Right ventricle myocardium inferior (tissue), 1 donor: ENCODE measurements at regions not wholly inside any gene's neighbourhood (a gene's known extent, or its start where the extent isn't known, plus 50 kb on each side); places are given as distances from the start of the nearest gene placed in this dataset.
A peak's percentile ranks its signal among the peaks of the same experiment; 100 is the strongest.

ENCODE experiments used
- ATAC-seq: fragments of 200-7000 bp; cut with Tn5 transposase; one replicate; pipeline ENCODE4 v1.9.1; 2020; ENCODE audit warnings: mild to moderate bottlenecking, moderate library complexity
- DNase-seq: peaks from one replicate; pipeline ENCODE4 v3.0.0; 2021; ENCODE audit errors: missing footprints
- intact Hi-C: fragments of 100-400 bp; cut with DNase I; formaldehyde crosslinking; loops from one replicate; pipeline ENCODE4 v1.11.0; 2022
- donor health status: DM: no; HTN: yes; CAD: no; lungs with severe emphysema.

DNA sequence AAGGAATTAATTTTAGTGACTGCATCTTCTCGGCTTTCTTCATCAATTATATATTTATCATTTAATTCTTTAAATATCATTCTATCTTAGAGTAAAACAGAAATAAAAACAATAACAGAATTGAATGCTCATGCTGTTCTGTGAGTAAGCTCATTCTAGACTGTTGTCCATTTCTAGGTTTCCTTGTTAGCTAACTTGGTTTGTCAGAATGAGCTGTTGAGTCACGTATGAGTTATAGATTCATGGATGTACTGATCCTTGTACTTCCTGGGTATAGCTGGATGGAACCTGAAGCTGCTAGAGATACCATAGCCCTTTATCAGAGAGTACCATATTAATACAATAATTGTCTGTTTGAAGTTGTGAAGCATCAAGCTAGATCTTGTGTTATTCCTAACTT, 515.3 kb downstream of the TENT5A start:
- ATAC-seq (no peak), DNase-seq (no peak)
- intact Hi-C loops: no loop called here

DNA sequence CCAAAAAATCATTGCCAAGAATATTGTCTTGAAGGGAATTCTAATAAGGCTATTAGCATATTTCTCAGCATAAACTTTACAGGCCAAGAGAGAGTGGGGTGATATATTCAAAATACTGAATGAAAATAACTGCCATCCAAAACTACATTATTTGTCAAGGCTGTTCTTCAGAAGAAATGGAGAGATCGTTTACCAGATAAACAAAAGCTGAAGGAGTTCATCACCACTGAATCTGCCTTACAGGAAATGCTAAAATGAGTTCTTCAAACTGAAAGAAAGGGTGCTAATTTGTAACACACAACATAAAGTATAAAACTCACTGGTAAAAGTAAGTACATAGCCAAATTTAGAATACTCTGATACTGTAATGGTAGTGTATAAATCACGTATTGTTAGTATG, 517.0 kb downstream of the TENT5A start:
- DNase-seq: no peak
- no peak for ATAC-seq
- intact Hi-C loops: no loop called here

GRCh38 chr6:81233990-81234389, 518.5 kb downstream of the TENT5A start:
- ATAC-seq: no peak
- DNase-seq: no peak
- intact Hi-C loops: no loop called here

DNA sequence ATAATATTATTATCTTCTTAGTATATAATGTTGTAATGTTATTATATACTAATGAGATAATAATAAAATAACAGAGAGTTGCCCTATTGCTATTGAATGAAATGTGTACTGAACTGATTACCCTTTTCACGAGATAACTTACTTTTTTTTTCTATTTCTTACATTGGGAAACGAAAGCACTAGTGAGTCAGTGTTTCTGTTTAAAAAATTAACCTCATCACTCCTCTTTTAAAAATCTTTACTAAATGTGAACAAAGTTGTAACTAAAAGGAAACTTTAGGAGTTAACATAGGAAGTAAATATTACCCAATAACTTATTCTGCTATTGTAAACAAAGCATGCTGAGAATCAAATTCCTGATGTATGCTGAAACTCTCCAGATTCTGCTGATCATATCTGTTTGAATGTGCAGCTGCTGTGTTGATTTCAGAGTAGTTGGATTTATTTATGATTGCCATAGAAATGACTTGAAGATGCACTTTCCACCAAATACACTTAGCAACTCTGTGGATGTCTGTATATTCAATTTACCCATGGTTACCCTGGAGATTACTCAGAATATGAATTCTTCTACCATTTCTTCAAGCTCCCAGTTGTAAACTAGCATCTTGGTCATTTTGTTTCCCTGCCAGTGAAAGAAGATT, 523.4 kb downstream of the TENT5A start:
- no peak for DNase-seq
- ATAC-seq: no peak
- intact Hi-C loops: no loop called here

DNA sequence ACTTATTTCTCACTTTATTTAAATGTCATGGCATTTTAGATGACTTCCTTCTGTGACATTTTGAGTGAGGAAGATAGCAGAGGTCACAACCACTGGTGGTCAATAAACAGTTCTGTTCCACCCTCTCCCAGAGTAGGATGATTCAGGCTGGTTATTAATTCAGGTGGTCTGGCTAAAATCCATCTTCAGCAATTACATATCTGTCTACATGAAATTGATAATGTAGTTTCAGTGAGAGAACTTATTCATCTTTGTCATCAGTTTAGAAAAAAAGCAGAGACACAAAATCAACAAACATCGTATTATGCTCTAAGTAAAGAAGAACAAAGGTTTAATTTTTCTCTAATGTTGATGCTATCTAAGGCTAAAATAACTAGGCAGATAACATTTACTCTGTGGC, 525.5 kb downstream of the TENT5A start:
- intact Hi-C loops: no loop called here
- ATAC-seq (no peak), DNase-seq (no peak)

DNA sequence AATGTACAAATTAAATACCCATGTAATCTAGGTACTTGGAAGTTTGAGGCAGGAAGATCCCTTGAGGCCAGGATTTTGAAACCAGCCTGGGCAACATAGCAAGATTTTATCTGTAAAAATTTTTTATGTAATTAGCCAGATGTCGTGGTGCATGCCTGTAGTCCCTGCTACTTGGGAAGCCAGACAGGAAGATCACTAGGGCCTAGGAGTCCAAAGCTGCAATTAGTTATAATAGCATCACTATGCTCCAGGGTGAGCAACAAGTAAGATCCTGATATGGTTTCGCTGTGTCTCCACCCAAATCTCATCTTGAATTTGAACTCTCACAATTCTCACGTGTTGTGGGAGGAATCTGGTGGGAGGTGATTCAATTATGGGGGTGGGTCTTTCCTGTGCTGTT, 535.8 kb downstream of the TENT5A start:
- ATAC-seq (no peak), DNase-seq (no peak)
- intact Hi-C loops: no loop called here

GRCh38 chr6:81215092-81215432, 537.4 kb downstream of the TENT5A start:
- intact Hi-C loops: no loop called here
- ATAC-seq (no peak), DNase-seq (no peak)

GRCh38 chr6:81214414-81215091, 537.9 kb downstream of the TENT5A start:
- no peak for ATAC-seq
- intact Hi-C loops: no loop called here
- DNase-seq: no peak

- DNase-seq (no peak), ATAC-seq (no peak)
- intact Hi-C loops: no loop called here
Observed at GRCh38 chr6:81204731-81205130, 547.8 kb downstream of the TENT5A start.

DNA sequence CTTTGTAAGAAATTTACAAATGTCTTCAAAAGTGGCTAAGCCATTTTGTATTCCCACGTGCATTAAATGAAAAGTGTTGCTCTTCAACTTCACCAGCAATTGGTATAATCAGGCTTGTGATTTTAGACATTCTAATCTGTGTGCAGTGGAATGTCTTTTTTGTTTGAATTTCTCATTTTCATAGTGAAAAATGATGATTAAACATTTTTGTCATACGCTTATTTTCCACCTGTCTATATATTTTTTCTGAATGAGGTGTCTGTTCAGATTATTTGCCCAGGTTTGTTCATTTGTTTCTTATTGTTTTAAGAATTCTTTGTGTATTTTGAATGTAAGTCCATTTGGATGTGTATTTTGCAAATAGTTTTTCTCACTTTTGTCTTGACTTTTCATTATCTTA, 558.1 kb downstream of the TENT5A start:
- no peak for DNase-seq
- intact Hi-C loops: no loop called here

DNA sequence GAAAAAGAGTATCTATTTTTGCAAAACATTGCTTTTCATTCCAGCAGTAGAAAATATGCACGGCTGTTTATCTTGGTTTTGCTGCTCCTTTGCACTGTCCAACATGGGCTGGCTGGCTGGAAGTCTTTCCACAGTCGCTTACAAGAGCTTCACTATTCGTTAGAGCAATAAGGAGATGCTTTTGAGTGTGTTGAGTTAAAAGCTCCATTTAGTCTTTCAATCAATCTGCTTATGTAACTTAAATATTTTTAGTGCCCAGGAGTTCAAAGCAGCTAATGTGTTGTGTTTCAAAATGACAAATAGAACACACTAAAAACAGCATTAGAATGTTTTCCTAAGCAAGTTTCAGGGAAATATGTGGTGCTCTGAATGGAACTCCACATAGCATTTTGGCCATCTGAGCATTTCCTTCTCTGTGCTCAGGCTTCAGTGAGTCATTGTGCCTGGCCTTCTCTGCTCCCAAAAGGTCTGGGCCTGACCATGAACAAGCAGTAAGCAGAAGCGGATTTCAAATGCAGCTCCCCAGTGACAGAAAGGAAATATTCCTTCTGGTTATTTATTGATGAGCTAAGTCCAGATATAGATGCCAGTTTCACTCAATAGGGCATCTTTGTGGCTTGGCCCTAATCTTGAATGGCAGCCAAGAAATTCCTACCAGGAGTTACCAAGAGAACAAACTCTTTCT, 580.3 kb downstream of the TENT5A start:
- ATAC-seq (peak; percentile 92), DNase-seq (peak; percentile 41)
- intact Hi-C loops: no loop called here

More for the DNA sequence above, 558.1 kb downstream of the TENT5A start:
- no peak for ATAC-seq

- no peak for ATAC-seq
- DNase-seq: no peak
- intact Hi-C loops: no loop called here
Observed at GRCh38 chr6:81169166-81169565, 583.3 kb downstream of the TENT5A start.

- ATAC-seq (no peak), DNase-seq (no peak)
- intact Hi-C loops: no loop called here
Observed at GRCh38 chr6:81166770-81167169, 585.7 kb downstream of the TENT5A start.

- no peak for DNase-seq
- no peak for ATAC-seq
- intact Hi-C loops: no loop called here
Observed at GRCh38 chr6:81158956-81159355, 593.5 kb downstream of the TENT5A start.

- intact Hi-C loops: no loop called here
- ATAC-seq (no peak), DNase-seq (no peak)
Observed at GRCh38 chr6:81148751-81149150, 603.7 kb downstream of the TENT5A start.

GRCh38 chr6:81145506-81145905, 607.0 kb downstream of the TENT5A start:
- DNase-seq (no peak), ATAC-seq (no peak)
- intact Hi-C loops: no loop called here

- DNase-seq (no peak), ATAC-seq (no peak)
- intact Hi-C loops: no loop called here
Observed at GRCh38 chr6:81144346-81144745, 608.1 kb downstream of the TENT5A start.

- intact Hi-C loops: no loop called here
- DNase-seq (no peak), ATAC-seq (no peak)
Observed at GRCh38 chr6:81138236-81138635, 614.2 kb downstream of the TENT5A start.

GRCh38 chr6:81130969-81131368, 621.5 kb downstream of the TENT5A start:
- intact Hi-C loops: no loop called here
- no peak for ATAC-seq

DNA sequence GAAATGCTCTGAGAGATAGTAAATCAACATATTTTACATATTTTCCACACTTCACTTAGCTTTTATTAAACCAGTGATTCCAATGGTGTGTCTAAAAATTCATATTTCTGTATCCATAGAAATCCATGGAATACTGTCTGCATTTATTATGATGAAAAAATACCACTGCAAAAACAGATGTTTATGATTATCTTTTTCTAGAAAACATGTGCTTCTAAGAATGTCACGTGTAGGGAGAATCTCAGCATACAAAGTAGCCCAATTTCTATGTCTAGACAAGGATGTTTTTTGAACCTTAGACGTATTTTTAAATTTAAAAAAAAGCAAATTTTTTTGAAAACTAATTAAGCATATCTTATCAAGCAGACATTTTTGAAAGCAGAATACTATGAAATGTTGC, 622.4 kb downstream of the TENT5A start:
- ATAC-seq: no peak
- DNase-seq: no peak
- intact Hi-C loops: no loop called here

More at GRCh38 chr6:81130969-81131368, 621.5 kb downstream of the TENT5A start:
- DNase-seq: no peak
